Suppressor macrophage treated with lipopolysaccharide for 1 hour (primary cell): ENCODE measurements at regions not wholly inside any gene's neighbourhood (a gene's known extent, or its start where the extent isn't known, plus 50 kb on each side); places are given as distances from the start of the nearest gene placed in this dataset.
"Not testable (repeated sequence)": the region's sequence is repeated elsewhere in the genome, so short reads cannot be mapped to it uniquely, and the experiment has no call there.

Experiments
- DNase-seq, 3 donors: peaks; one replicate each; pipeline ENCODE4 v3.0.0-alpha.2; 2020 to 2022

DNA sequence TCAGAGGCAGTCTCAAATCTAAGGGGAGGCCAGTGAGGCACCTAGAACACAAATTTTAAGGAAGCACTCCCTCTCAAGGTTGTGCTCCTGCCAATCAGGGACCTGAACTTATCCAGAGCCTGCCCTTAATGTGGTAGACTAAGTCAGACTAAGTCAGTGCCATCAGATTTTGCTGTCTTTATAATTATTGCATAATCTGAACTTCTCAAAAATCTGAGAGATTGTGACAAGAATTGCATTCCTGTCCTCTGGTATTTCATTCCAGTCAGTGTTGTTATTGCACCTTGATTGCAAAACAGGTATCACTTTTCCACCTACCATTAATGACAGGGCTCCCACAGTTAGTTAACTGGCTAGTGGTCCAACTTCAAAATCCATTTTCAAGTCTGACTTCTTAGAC is 197.1 kb upstream of the HCN1 start:
- no peak for DNase-seq

DNA sequence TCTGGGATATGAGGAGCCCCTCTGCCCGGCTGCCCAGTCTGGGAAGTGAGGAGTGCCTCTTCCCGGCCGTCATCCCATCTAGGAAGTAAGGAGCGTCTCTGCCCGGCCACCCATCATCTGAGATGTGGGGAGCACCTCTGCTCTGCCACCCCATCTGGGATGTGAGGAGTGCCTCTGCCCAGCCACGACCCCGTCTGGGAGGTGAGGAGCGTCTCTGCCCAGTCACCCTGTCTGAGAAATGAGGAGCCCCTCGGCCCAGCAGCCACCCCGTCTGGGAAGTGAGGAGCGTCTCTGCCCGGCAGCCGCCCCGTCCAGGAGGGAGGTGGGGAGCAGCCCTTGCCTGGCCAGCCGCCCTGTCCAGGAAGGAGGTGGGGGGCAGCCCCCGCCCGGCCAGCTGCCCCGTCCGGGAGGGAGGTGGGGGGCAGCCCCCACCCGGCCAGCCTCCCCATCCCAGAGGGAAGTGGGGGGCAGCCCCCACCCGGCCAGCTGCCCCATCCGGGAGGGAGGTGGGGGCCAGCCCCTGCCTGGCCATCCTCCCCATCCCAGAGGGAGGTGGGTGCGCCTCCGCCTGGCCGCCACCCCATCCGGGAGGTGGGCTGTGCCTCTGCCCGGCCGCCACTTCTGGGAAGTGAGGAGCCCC is 194.4 kb upstream of the HCN1 start:
- not testable (repeated sequence) for DNase-seq

DNA sequence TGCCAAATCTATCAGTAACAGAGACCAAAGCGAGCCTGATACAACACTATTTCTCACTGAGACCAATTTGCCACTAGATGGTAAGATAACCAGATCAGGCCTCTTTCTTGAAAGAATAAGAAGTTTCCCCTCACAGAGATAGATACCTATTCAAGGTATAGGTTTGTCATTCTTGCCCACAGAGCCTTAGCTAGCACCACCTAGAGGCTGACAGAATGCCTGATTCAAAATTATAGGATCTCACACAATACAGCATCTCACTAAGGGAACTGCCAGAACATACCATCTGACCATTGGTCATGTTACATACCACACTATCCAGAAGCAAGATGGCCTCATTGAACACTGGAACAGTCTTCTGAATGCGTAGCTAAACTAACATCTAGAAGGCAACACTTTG is 166.6 kb upstream of the HCN1 start:
- no peak for DNase-seq

DNA sequence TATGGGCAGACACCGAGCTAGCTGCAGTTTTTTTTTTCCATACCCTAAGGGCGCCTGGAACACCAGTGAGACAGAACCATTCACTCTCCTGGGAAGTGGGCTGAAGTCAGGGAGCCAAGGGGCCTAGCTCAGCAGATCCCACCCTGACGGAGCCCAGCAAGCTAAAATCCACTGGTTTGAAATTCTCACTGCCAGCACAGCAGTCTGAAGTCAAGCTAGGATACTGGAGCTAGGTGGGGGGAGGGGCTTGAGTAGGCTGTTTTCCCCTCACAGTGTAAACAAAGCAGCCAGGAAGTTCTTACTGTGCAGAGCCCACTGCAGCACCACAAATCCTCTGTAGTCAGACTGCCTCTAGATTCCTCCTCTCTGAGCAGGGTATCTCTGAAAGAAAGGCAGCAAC is 151.7 kb upstream of the HCN1 start:
- DNase-seq, result no peak

DNA sequence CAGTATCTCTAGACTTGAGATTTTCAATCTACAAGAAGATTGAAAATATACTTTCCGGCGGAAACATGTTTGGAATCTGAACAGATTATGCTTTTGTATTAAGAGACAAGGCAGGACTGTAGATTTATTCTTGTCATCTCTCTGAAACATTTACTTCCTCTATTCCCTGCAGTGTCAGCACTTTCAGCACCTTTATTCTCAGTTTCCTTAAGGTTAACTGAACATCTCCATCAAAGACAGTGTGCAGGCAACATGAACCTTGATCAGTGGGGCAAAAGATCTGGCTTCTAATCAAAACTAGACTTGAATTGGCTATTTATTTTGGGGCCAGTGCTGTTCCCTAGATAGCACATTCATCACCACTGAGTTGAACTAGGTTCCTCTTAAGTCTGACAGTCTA is 129.9 kb upstream of the HCN1 start:
- DNase-seq, result no peak

DNA sequence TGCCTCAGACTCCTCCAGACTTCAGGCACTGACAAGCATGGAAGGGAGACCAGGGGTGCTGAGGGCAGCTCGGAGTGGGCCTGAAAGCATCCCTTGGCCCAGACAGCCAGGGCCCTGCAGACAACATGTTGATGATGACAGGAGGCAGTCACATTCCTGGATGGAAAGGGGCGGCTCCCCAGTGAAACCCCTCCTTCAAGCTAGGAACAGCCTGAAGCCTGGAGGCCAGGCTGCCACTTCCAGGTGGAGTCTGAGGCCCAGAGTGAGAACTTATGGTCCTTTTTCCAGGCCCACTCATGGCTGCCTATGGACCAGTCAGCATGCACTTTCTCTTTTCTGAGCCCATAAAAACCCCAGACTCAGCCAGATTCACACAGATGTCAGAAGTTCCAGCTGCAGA is 104.2 kb upstream of the HCN1 start:
- no peak for DNase-seq

DNA sequence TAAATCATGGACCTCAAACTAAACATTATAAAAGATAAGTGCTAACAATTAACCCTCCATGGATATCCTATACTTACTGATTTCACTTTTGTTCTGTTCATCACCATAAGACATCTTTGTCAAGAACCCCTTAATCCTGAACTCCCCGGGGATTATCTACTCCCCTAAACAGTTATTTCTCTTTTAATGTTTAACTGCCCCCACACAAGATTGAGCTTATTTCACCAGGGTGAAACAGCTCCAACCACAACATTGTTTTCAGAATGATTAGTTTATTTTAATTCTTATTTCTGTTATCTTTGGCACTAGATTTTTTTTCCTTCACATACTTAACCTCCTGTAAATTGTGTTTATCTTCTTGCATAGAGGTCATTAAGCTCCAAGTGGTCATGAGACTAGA is 103.2 kb upstream of the HCN1 start:
- no peak for DNase-seq

DNA sequence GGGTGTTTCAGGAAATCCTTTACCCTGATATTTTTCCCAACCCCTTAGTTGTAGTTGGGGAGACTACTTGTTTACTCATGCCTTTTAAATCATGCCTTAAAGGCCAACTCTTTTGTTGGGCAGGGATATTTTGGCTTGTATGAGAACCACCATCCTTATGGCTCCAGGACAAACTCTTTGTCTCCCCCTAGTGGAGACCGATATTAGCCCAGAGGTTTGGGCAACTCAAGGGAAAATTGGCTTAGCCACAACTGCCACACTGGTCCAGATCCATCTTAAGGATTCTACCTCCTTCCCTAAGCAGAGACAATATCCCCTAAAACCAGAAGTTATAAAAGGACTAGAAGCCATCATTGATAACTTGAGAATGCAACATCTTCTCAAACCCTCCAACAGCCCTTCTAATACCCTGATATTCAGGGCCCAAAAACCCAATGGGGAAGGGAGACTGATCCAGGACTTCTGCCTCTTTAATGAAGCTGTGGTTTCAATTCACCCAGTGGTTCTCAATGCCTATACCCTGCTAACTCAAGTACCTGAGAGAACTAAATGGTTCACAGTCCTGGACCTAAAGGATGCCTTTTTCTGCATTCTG is 100.9 kb upstream of the HCN1 start:
- peak in 2 of 3 donors; percentile 0 to 8 for DNase-seq

DNA sequence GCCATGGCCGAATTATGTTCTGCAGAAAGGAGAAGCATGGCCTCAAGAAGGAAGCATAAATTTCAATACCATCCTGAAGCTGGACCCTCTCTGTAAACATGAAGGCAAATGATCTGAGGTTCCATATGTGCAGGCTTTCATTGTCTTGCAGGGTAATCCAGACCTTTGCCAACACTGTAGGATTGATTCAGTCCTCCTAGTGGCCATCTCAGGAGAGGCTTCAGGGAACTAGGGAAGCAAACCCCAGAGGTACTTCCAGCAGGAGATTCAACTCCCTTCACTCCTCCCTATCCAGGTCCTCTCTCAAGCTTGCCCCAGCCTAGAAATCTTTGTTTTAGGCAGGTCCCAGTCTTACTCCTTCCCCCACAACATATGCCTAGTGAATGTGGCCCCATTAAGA is 99.3 kb upstream of the HCN1 start:
- DNase-seq, result no peak

DNA sequence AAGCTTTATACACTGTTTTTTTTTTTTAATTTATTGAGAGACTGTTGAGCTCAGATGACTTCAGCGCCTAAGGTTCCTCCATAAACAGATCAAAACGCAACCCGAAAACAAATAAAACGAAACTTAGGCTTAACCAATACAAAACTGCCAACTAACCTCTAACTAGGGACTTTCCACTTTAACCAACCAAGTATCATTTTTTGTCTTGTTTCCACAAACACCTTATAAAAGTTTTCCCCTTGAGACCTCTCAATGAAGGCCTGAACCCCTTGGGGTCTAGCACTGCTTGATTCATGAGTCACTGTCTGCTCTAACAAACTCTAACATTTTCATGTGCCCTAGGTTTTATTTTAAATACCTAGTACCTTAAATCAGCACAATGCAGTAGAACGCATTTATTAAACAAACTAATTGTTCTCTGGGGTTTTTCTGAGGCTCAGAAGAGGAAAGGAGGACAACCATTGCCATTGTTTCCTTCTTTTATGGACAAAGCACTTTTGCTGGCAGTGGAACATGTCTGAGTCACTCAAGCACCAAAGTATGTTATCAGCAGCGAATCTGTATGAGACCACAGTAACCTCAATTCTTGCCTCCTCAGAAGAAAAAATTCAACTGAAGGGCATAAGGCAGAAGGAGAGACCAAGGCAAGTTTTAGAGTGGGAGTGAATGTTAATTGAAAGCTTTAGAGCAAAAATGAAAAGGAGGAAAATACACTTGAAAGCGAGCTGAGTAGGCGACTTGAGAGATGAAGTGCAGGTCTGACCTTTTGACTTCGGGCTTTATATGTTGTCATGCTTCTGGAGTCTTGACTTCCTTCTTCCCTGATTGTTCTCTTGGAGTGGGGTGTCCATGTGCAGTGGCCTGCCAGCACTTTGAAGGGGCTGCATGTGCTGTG is 97.7 kb upstream of the HCN1 start:
- no peak for DNase-seq

DNA sequence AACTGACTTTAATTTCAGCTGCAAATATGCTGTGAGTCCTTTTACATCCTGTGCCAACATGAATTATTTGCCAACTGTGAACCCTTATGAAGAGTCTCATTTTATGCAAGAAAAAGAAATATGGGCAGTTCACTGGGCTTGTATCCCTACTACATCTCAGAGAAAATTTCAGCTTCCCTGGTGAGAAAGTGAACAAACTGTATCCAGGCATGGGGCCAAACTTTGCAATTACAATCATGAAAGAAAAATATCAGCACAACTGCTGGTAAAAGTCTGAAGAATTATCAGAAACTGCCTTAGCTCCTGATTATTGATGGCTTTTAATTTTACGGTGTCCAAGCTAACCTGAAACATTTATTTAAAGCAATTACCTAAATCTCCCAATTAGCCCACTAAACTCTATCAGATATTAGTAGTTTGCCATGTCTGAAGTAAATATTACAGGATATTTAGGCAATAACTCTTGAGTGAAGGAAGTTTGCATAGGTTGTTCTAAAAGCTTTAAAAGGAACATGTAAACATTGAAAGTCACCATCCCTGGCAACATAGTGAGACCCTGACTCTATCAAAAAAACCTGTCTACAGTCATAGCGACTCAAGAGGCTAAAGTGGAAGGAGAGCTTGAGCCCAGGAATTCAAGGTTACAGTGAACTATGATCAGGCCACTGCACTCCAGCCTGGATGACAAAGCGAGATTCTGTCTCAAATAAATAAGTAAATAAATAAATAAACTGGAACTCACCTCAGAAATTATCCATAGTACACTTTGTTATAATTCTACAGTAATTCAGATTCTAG is 83.9 kb upstream of the HCN1 start:
- no peak for DNase-seq

DNA sequence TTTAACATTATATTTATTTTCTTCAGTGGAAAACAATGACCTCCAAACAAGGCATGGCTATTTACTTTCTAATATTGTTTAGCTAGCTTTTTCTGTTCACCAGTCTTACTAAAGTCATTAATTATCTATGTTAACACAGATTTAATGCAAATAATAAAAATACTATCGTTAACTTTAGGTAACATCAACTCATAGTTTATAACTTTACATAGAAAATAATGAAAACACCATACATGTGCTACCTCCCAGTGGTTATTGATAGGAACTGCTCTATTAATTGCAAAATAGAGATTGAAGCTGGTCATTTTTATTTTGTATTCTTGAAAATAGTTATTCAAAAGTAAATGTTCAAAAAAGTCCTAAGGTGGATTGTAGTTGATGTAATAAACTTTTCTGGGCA is 78.3 kb upstream of the HCN1 start:
- no peak for DNase-seq

DNA sequence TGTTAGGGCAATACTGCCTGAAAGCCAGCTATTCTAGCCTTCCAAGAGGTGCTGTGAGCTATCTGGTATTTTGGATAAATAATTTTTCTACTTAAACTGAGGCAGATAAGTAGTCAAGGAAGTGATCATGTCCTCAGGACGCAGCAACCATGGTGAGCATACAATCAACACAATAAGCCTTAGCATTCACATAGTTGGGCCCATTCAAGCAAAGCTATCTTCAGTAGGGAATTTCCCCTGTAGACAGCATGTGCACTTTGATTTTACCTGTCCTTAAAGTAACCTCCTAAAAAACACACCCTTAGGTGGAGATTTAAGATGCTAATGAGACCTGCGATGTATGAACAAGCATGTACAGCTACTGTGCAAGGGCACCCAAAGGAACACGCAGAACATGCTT is 76.2 kb upstream of the HCN1 start:
- DNase-seq, result no peak

DNA sequence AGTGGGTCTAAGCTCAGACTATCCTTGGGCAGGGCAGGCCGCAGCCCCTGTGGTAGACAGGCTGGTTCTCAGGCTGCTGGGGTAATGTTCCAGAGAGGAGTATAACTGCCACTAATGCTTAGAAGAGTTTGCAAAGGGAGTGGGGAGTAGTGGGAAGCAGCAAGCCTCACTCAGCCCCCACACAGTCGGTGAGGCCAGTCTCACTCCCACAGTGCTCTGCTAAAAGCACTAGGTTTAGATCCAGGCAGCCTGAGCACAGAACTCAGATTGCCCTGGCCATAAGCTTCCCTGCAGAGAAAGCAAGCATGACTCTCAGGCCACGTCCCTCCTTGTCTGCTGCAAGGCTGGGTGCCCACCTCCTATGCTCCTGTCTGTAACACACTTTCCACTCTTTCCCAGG is 69.4 kb upstream of the HCN1 start:
- no peak for DNase-seq

DNA sequence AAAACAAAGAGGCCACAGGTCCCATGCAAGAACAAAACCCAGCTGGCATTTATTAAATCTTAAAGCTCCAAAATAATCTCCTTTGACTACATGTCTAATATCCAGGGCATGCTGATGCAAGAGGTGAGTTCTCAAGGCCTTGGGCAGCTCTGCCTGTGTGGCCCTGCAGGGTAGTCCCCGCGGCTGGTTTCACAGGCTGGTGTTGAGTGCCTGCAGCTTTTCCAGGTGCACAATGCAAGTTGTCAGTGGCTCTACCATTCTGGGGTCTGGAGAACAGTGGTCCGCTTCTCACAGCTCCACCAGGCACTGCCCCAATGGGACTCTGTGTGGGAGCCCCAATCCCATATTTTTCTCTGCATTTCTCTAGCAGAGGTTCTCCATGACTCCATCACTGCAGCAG is 54.4 kb upstream of the HCN1 start:
- no peak for DNase-seq

DNA sequence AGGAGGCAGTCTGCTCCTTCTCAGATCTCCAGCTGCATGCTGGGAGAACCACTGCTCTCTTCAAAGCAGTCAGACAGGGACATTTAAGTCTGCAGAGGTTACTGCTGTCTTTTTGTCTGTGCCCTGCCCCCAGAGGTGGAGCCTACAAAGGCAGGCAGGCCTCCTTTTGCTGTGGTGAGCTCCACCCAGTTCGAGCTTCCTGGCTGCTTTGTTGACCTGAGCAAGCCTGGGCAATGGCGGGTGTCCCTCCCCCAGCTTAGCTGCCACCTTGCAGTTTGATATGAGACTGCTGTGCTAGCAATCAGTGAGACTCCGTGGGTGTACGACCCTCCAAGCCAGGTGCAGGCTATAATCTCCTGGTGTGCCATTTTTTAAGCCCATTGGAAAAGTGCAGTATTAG is 52.3 kb upstream of the HCN1 start:
- DNase-seq, result not testable (repeated sequence)
